ENCODE measurements at regions not wholly inside any gene's neighbourhood (a gene's known extent, or its start where the extent isn't known, plus 50 kb on each side); places are given as distances from the start of the nearest gene placed in this dataset.

DNA sequence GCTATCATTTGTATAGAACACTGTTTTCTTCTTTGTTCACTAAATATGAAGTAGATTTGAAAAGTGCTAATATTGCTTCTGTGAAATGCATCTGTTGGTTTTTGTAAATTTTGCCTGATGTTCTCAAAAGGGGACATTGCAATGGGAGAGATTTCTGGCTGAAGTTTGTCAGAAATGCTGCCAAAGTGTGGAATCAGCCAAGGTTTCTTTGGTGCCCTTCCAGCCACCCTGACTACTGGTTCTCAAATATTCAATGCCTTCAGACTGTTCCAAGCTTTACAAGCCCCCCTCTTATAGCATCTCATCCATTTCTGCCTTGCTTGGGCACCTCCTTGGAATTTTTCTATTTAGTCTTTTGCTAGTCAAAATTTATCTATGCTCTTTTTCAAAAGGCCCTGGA lies 60.6 kb upstream of the TMLHE start:
- TF ChIP-seq, protein P1, sequence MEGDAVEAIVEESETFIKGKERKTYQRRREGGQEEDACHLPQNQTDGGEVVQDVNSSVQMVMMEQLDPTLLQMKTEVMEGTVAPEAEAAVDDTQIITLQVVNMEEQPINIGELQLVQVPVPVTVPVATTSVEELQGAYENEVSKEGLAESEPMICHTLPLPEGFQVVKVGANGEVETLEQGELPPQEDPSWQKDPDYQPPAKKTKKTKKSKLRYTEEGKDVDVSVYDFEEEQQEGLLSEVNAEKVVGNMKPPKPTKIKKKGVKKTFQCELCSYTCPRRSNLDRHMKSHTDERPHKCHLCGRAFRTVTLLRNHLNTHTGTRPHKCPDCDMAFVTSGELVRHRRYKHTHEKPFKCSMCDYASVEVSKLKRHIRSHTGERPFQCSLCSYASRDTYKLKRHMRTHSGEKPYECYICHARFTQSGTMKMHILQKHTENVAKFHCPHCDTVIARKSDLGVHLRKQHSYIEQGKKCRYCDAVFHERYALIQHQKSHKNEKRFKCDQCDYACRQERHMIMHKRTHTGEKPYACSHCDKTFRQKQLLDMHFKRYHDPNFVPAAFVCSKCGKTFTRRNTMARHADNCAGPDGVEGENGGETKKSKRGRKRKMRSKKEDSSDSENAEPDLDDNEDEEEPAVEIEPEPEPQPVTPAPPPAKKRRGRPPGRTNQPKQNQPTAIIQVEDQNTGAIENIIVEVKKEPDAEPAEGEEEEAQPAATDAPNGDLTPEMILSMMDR (IDR thresholded peaks at IDR 0.05; ENCODE audit: insufficient read depth, low read depth, low read length): no peak
- no peak for TF ChIP-seq EZH2 (IDR thresholded peaks at IDR 0.05; ENCODE audit: insufficient read depth, low read length)

Data from astrocyte (in vitro differentiated cells and primary cell).